ENCODE measurements at regions not wholly inside any gene's neighbourhood (a gene's known extent, or its start where the extent isn't known, plus 50 kb on each side); places are given as distances from the start of the nearest gene placed in this dataset.

GRCh38 chr4:89416960-89417359 is 109.4 kb upstream of the GPRIN3 start:
- FAIRE-seq = no peak

- no peak for FAIRE-seq
Observed at GRCh38 chr4:89413518-89413917, 105.9 kb upstream of the GPRIN3 start.

DNA sequence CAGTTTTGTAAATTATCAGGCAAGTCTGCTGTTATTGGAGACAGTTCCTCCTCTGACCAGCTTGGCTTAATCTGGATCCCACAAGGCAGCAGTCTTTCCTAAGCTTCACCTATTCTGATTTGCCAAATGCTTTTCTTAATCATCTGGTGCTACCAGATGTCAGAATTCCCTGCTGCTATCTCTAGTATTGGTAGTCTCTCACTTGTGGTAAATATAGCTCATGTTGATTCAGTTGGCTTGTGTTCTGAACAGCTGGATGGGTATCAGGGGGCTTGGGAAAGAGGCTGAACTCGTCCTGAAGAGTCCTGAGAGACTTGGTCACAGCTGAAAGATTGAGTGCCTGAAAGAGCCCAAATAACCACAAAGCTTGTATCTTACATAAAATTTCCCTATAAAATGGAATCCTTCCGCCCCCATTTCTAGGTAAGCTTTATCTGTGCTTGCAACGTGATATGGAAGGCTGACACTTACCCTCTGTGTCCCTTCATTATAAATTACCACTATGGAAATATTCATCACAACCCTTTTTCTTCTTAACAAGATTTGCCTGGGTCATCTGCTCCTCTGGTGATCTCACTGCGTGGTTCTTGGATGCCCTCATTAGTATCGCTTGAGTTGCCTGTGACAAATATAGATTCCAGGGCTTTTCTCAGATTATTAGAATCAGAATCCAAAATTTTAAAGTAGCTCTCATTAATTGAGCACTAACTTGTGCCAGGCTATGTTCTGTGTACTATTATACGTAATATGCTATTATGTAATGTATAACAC is 104.1 kb upstream of the GPRIN3 start:
- FAIRE-seq = no peak

DNA sequence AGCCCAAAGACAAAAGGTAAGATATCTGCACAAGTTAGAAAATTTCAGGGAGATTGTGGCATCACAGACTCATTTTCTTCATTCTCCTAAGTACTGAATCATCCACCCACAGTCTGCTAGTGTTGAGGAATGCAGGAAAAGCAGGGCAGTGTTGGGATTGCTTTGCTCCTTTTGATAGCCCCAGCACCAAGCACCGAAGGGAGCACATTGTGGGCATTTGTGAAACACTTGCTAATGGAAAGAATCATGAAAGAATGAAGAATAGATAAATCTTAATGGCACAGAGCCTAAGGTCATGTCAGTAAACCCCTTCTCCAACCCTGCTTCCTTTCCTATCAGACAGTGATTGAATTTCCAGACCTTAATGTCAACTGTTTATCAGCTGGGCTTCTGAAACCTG is 103.1 kb upstream of the GPRIN3 start:
- no peak for FAIRE-seq

GRCh38 chr4:89404530-89404929 is 96.9 kb upstream of the GPRIN3 start:
- FAIRE-seq = no peak

DNA sequence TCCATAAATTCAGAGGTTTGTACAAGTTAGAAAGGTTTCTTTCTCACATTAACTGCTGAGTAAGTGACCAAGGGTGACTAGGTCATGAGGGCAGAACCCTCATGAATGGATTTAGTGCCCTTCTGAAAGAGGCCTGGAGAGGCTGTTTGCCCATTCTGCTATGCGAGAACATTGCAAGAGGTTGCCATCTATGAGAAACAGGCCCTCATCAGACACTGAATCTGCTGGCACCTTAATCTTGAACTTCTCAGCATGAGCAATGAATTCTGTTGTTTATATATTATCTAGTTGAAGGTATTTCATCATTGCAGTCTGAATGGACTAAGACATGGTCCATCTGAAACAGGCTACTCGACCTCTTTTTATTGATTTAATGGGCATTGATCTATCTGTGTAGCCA is 96.2 kb upstream of the GPRIN3 start:
- FAIRE-seq = no peak

- no peak for FAIRE-seq
Observed at GRCh38 chr4:89400287-89401035, 92.9 kb upstream of the GPRIN3 start.

- FAIRE-seq = no peak
Observed at GRCh38 chr4:89398644-89399043, 91.0 kb upstream of the GPRIN3 start.

- no peak for FAIRE-seq
Observed at GRCh38 chr4:89398146-89398545, 90.5 kb upstream of the GPRIN3 start.

GRCh38 chr4:89397441-89397840 is 89.8 kb upstream of the GPRIN3 start:
- FAIRE-seq = no peak

- no peak for FAIRE-seq
Observed at GRCh38 chr4:89382439-89382838, 74.8 kb upstream of the GPRIN3 start.

GRCh38 chr4:89380980-89381379 is 73.4 kb upstream of the GPRIN3 start:
- no peak for FAIRE-seq

GRCh38 chr4:89379511-89380044 is 72.0 kb upstream of the GPRIN3 start:
- no peak for FAIRE-seq

DNA sequence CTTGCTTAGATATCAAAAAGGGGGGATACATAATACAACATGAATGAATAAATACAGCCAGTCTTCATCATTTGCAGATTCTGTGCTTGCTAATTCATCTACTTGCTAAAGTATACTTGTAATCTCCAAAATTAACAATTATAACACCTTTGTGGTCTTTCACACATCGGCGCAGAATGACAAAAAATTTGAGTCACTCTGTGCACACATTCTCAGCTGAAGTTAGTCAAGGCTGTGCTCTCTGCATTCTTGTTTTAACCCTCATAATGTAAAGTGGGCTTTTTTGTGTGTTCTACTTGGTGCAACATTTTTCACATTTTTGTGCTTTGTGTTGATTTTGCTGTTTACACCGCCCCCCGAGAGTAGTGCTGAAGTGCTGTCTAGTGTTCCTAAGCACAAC is 65.8 kb upstream of the GPRIN3 start:
- no peak for FAIRE-seq

- no peak for FAIRE-seq
Observed at GRCh38 chr4:89371614-89372013, 64.0 kb upstream of the GPRIN3 start.

GRCh38 chr4:89369581-89369980 is 62.0 kb upstream of the GPRIN3 start:
- no peak for FAIRE-seq

DNA sequence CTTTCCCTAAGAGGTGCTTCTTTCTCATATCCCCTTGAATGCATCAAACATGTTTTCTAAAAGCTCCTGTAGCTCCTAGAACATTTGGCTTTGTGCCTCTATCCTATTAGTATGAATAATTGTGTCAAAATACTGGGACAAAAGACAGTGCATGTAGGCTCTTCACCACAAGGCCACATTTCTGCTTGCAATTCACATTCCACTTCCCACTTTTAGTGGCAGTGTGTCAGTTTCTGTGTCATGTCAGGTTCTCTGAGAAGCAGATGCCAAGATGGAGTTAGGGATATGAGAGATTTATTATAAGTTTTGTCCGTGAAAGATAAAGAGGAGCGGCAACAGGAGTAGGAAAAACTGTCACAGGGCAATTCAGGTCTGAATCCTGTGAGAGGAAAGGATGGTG is 61.3 kb upstream of the GPRIN3 start:
- no peak for FAIRE-seq

DNA sequence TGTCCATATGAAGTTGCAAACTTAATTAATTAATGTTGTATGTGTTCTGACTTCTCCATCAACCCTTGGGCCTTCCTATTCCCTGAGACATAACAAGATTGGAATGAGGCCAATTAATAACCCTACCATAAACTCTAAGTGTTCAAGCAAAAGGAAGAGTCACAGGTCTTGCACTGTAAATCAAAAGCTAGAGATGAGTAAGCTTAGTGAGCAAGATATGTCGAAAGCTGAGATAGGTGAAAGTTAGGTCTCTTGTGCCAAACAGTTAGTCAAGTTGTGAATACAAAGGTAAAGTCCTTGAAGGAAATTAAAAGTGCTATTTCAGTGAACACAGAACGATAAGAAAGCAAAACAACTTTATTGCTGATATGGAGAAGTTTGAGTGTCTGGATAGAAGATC is 58.2 kb upstream of the GPRIN3 start:
- FAIRE-seq = no peak

DNA sequence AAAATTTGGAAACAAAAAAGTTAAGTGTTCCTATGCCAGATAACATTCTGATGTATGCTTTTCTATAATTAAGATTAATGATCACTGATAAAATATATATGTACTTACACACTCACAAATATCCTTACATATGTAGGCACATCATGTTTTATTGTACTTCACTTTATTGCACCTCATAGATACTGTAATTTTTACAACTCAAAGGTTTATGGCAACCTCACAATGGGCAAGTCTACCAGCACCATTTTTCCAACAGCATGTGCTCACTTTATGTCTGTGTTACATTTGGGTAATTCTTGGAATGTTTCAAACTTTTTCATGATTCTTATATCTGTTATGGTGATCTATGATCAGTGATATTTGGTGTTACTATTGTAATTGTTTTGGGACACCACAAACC is 57.8 kb upstream of the GPRIN3 start:
- FAIRE-seq = no peak

DNA sequence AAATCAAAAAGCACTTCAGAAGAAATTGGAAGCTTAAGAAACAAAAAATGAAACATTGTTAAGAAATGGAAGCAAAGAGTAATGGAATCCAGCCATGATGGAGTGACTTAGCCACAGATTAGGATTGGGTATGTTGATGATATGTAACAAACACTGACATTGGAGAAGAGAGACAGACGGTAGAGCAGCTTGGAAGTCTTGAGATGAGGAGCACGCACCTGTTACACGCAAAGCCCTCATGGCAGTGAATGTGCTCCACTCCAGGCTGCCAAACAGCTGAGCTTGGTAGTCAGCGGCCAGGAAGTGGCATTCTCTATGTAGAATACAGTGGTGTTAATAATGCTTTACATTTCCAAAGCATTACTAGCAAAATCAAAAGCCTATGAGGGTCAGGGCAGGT is 56.9 kb upstream of the GPRIN3 start:
- no peak for FAIRE-seq

DNA sequence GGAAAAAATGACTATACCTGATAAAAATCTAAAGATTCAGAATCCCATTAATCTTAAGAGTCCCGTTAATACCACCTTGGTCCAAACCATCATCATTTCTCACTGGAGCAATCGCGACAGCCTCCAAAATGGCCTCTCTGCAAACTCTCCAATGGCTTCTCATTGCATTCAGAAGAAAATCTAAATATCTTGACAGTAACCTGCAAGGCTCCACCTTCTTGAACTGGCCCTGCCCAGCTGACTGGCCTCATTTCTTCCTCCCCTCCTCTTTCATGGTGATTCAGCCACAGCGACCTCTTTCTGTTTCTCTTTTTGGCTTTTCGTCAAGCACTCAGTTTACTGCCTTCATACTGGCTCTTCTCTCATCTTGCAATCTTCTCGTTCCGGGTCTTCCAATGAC is 56.2 kb upstream of the GPRIN3 start:
- FAIRE-seq = no peak

- no peak for FAIRE-seq
Observed at GRCh38 chr4:89358935-89359638, 51.5 kb upstream of the GPRIN3 start.

- no peak for FAIRE-seq
Observed at GRCh38 chr4:89357787-89358186, 50.2 kb upstream of the GPRIN3 start.

Data from TTC549 (cell line).